Hippocampal formation (tissue), 2 donors: ENCODE measurements at regions not wholly inside any gene's neighbourhood (a gene's known extent, or its start where the extent isn't known, plus 50 kb on each side); places are given as distances from the start of the nearest gene placed in this dataset.

Experiments
- DNase-seq, 2 donors: peaks; one replicate each; lab custom pipeline; 2025; lab: John Stamatoyannopoulos, UW

GRCh38 chr14:89600950-89601826 is 184.2 kb upstream of the FOXN3 start:
- DNase-seq = no peak

GRCh38 chr14:89600029-89600428 is 183.0 kb upstream of the FOXN3 start:
- no peak for DNase-seq

GRCh38 chr14:89598548-89599186 is 181.6 kb upstream of the FOXN3 start:
- DNase-seq = no peak

- no peak for DNase-seq
Observed at GRCh38 chr14:89592961-89593360, 175.9 kb upstream of the FOXN3 start.

- DNase-seq = peak in 1 of 2 donors; percentile 32
Observed at GRCh38 chr14:89589400-89590118, 172.5 kb upstream of the FOXN3 start.

- no peak for DNase-seq
Observed at GRCh38 chr14:89588840-89589296, 171.8 kb upstream of the FOXN3 start.

- no peak for DNase-seq
Observed at GRCh38 chr14:89588016-89588415, 171.0 kb upstream of the FOXN3 start.

- no peak for DNase-seq
Observed at GRCh38 chr14:89587136-89587420, 170.0 kb upstream of the FOXN3 start.

- DNase-seq = no peak
Observed at GRCh38 chr14:89586258-89587135, 169.5 kb upstream of the FOXN3 start.

GRCh38 chr14:89578156-89578555 is 161.1 kb upstream of the FOXN3 start:
- no peak for DNase-seq

- no peak for DNase-seq
Observed at GRCh38 chr14:89576960-89577359, 159.9 kb upstream of the FOXN3 start.

GRCh38 chr14:89576145-89576927 is 159.3 kb upstream of the FOXN3 start:
- no peak for DNase-seq

GRCh38 chr14:89575386-89576061 is 158.5 kb upstream of the FOXN3 start:
- DNase-seq = no peak

- DNase-seq = no peak
Observed at GRCh38 chr14:89574420-89574819, 157.4 kb upstream of the FOXN3 start.

- no peak for DNase-seq
Observed at GRCh38 chr14:89573399-89573657, 156.3 kb upstream of the FOXN3 start.

- no peak for DNase-seq
Observed at GRCh38 chr14:89572596-89573398, 155.8 kb upstream of the FOXN3 start.

GRCh38 chr14:89571491-89571890 is 154.5 kb upstream of the FOXN3 start:
- DNase-seq = no peak

- DNase-seq = no peak
Observed at GRCh38 chr14:89566644-89567415, 149.8 kb upstream of the FOXN3 start.

- no peak for DNase-seq
Observed at GRCh38 chr14:89566180-89566579, 149.1 kb upstream of the FOXN3 start.
